ENCODE measurements at regions not wholly inside any gene's neighbourhood (a gene's known extent, or its start where the extent isn't known, plus 50 kb on each side); places are given as distances from the start of the nearest gene placed in this dataset.

DNA sequence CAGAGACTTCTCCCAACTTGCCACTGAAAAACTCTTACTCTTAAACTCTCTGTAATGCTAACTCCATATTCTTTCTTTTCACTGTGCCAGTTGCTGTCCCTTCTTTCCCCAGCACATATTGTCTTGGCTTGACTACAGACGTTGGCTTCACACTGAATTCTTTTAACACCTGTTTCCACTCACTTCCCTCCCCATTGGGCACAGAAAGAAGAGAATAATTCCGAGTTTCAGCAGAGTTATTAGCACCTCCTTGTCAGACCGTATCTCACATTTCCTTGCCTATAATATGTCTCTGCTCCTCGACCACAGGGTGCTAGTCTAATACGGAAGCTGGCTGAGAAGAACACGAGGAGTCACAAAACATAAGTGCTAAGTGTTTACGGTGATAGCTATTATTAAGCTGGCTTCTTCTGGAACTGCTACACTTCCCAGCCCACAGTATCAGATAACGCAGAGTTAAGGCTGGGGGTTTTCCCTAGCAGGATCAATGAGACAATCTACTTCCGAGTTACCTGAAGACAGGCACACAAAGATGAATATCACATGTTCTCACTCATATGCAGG is 188.5 kb upstream of the CDH8 start:
- intact Hi-C loops (cut with DNase I; ENCODE audit: low total_unique reads), result no loop called here

GRCh38 chr16:62216837-62217236 is 180.6 kb upstream of the CDH8 start:
- Histone ChIP-seq H3K4me3 (no peak overlapping the region), H3K36me3 (no peaks in the 10 kb centered on the region), H3K27me3 (no peaks in the 10 kb centered on the region), H3K4me1 (no peaks in the 10 kb centered on the region), H3K9me3 (no peaks in the 10 kb centered on the region), H3K27ac (no peak overlapping the region)
- TF ChIP-seq CTCF (IDR thresholded peaks at IDR 0.05), result no peak
- intact Hi-C loops (cut with DNase I; ENCODE audit: low total_unique reads), result no loop called here
- no peak for DNase-seq

More for the DNA sequence above, 188.5 kb upstream of the CDH8 start:
- no peaks in the 10 kb centered on the region for H3K4me1 ChIP-seq
- H3K36me3 ChIP-seq, result no peaks in the 10 kb centered on the region
- no peak for TF ChIP-seq CTCF (IDR thresholded peaks at IDR 0.05)
- no peak for DNase-seq
- H3K27me3 ChIP-seq, result no peaks in the 10 kb centered on the region
- H3K27ac ChIP-seq, result no peak overlapping the region
- no peaks in the 10 kb centered on the region for H3K9me3 ChIP-seq
- no peak overlapping the region for H3K4me3 ChIP-seq

- Histone ChIP-seq H3K27me3 (no peaks in the 10 kb centered on the region), H3K4me3 (no peak overlapping the region), H3K27ac (no peak overlapping the region), H3K4me1 (no peaks in the 10 kb centered on the region), H3K36me3 (no peaks in the 10 kb centered on the region), H3K9me3 (no peaks in the 10 kb centered on the region)
- TF ChIP-seq CTCF (IDR thresholded peaks at IDR 0.05), result no peak
- intact Hi-C loops (cut with DNase I; ENCODE audit: low total_unique reads), result no loop called here
- DNase-seq, result no peak
Observed at GRCh38 chr16:62213763-62214162, 177.5 kb upstream of the CDH8 start.

DNA sequence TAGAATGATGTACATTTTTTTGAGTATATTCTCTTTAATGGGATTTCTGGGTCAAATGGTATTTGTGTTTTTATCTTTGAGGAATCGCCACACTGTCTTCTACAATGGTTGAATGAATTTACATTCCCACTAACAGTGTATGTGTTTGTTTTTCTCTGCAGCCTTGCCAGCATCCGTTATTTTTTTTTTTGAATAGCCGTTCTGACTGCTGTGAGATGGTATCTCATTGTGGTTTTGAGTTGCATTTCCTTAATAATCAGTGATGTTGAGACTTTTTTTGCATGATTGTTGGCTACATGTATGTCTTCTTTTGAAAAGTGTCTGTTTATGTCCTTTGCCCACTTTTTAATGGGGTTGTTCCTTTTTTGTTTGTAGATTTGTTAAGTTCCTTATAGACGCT is 172.7 kb upstream of the CDH8 start:
- Histone ChIP-seq H3K27ac (no peak overlapping the region), H3K4me1 (no peaks in the 10 kb centered on the region), H3K9me3 (no peaks in the 10 kb centered on the region), H3K36me3 (no peaks in the 10 kb centered on the region), H3K4me3 (no peak overlapping the region), H3K27me3 (no peaks in the 10 kb centered on the region)
- TF ChIP-seq CTCF (IDR thresholded peaks at IDR 0.05), result no peak
- no peak for DNase-seq
- intact Hi-C loops (cut with DNase I; ENCODE audit: low total_unique reads), result no loop called here

DNA sequence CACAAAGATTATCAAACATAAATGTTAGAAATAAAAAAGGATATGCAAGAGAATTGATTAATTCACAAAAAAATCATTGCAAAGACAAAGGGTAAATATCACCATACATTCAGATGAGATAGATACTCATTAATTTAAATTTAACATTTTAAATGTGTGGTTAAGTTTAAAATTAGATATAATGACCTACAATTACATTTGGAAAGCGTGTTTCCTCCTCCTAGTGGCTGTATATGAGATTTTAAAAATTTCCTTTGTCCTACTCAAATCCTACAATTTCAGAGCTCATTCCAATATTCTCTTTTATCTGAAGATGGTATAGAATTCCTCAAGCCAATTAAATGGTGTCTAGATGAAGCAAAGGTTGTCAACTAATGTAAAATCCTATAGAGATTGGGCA is 169.2 kb upstream of the CDH8 start:
- Histone ChIP-seq H3K27ac (no peak overlapping the region), H3K9me3 (no peaks in the 10 kb centered on the region), H3K4me3 (no peak overlapping the region), H3K36me3 (no peaks in the 10 kb centered on the region), H3K4me1 (no peaks in the 10 kb centered on the region), H3K27me3 (no peaks in the 10 kb centered on the region)
- intact Hi-C loops (cut with DNase I; ENCODE audit: low total_unique reads), result no loop called here
- DNase-seq, result no peak
- no peak for TF ChIP-seq CTCF (IDR thresholded peaks at IDR 0.05)

GRCh38 chr16:62201911-62202310 is 165.7 kb upstream of the CDH8 start:
- no peak overlapping the region for H3K27ac ChIP-seq
- no peak for DNase-seq
- H3K4me1 ChIP-seq, result no peaks in the 10 kb centered on the region
- TF ChIP-seq CTCF (IDR thresholded peaks at IDR 0.05), result no peak
- no peaks in the 10 kb centered on the region for H3K9me3 ChIP-seq
- no peaks in the 10 kb centered on the region for H3K27me3 ChIP-seq
- no peak overlapping the region for H3K4me3 ChIP-seq
- no peaks in the 10 kb centered on the region for H3K36me3 ChIP-seq
- intact Hi-C loops (cut with DNase I; ENCODE audit: low total_unique reads), result no loop called here

All from tibial artery (tissue), 4 donors.